NOMO-1 (cell line): ENCODE measurements at regions not wholly inside any gene's neighbourhood (a gene's known extent, or its start where the extent isn't known, plus 50 kb on each side); places are given as distances from the start of the nearest gene placed in this dataset.

Source experiments
- DNase-seq, 2 experiments: peaks; one replicate each; lab custom pipeline; 2025; ENCODE audit not compliant: unreplicated experiment in 2 of 2; lab: John Stamatoyannopoulos, UW

DNA sequence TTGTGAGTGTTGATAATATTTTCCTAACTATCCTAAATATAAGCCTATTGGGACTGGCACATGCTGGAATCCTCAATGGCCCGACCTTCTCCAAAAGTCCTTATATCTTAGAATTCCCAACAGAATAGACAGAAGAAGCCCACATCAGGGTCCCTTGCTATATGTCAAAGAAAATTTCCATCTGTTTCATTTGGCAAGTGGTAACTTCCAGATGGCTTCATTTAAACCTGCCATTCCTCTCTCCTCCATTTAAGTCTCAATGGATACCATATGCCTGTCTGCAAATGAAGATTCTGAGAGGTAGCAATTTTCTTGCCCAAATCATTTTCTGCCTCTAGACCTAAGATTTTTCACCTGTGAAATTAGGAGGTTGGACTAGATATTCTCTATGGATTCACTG lies 73.1 kb upstream of the KCNA4 start:
- DNase-seq: no peak

DNA sequence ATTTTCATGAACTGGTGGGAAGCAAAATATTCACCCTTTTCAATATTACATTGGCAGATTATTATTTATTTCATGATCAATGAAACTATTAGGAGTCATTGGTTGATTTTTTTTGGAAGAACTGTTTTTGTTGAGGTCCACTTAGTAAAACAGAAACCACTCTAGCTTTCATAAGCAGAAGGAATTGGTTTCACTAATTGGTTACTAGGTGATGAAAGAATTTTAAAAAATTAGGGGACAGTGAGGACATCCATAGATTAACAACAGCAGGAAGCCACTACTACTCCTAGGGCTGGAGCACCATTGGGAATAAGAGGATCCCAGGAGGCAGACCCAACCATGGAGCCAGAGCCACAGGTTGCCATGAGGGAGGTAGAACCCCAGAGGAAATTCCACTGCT lies 74.4 kb upstream of the KCNA4 start:
- DNase-seq: no peak

DNA sequence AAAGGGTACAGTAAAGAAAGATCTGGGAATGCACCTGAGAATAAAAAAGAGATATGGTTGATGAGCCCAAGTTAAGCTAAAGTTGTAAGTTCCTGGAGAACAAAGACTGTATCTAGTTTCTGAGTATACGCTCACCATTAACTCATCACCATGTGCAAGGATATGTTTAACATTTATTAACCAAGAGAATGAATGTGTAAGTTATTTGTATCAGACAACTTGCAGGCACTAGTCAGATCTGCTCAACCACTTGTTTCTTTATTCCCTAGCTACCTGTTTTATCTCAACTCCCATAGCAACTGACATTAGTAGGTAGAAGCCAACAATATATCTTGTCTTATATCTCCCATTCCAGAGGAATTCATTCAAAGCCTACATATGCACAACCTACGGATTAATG lies 74.9 kb upstream of the KCNA4 start:
- no peak for DNase-seq

DNA sequence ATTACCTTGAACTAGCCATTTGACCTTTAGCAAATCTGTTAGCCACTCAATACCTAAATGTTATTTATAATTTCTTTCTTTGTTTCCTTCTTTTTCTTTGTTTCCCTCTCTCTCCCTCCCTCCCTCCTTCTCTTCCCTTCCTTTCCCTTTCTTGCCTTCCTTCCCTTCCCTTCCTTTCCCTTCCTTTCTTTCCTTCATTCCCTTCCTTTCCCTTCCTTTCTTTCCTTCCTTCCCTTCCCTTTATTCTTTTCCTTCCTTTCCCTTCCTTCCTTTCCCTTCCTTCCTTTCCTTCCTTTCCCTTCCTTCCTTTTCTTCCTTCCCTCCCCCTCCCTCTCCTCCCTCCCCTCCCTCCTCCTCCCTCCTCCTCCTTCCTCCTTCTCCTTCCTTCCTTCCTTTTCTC lies 75.7 kb upstream of the KCNA4 start:
- no peak for DNase-seq

DNA sequence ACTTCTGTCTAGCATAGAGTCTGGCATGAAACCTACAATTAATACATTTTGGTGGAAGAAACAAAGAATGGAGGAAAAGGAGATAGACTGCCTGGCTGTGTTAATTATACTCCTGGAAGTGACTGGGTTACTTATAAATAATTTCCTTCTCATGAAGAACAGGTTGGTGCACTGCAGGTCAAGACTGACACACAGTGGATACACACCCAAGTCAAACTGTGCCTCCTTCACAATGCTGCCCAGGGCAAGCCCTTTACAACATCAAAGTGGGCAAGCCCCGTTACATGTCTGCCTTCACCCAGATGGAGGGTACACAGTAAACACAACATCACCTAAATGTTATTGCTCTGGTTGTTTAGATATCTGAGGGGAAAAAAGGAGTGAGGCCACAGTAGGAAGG lies 83.7 kb upstream of the KCNA4 start:
- DNase-seq: no peak

DNA sequence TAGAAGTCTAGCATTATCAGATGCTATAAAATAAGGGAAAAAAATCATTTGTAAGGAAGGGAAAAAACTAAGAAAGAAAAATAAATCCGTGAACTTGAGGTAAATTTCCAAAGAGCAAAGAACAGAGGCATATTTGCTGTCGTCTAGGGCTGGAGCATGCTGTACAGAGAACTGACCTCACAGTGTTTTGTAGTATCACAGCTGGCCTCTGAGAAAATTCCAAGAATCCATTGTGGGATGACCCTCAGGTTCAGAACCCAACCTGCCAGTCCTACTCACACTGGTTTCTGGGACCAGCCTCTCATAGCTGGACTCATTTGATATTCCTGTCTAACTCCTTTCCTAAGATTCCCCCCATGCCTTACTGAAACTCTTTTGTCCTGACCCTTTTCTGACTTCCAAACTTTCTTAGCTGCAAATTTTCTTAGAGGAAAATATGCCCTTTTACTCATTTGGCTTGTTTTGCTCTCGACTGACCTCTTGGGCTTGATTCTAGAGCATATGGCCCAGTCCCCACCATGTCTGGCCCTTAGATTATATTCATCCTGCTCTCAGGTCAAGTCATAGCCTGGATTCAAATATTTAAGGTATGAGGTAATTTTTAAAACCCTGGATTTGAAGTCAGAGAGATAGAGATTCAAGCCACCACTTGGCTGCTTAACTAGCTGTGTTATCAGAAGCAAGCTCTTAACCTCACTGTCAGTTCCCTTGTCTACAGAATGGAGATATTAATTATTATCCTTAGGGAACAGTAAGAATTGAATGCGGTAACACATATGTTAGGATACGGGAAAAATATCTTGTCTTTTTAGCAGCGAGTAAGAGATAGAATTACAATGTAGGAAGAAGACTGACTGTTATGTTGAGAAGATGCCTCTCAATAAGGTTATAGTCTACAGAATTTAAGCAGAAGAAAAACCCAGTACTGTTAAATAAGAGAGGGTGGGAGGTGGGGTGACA lies 89.7 kb upstream of the KCNA4 start:
- DNase-seq: no peak

DNA sequence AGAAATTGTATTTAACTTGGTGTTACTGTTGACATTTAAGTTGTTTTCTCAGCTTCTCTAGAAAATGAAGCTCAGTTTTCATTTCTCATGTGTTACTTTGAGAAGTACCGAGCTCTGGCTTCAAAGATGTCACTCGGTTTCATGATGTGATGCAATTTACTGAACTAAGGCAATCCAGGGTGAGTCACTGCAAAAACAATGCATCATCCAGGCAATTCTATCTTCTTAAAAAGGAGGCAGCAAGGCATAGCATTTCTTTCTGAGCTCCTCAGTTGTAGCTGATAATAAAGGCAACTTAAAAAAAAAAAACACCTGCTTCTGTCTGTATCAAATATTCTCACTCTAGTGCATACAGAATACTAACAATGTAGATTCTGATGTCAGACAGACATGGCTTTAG lies 91.1 kb upstream of the KCNA4 start:
- DNase-seq: peak; percentile 15 to 41

DNA sequence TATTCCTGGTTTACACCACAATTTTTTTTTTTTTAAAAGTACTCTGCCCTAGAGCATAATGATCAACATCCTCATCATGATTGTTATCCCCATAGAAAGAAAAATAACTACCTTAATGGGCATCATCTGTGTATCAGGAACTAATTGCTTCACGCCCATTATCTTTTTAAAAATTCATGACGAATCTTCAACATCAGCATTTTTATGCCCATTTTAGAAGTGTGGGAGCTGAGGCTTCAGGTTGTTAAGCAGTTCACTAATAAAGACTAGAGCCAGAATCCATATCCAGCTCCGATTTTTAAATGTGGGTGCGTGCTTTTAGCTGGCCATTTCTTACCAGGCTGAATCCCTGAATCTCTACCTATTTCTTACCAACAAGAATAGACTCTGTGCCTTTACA lies 92.9 kb upstream of the KCNA4 start:
- no peak for DNase-seq

DNA sequence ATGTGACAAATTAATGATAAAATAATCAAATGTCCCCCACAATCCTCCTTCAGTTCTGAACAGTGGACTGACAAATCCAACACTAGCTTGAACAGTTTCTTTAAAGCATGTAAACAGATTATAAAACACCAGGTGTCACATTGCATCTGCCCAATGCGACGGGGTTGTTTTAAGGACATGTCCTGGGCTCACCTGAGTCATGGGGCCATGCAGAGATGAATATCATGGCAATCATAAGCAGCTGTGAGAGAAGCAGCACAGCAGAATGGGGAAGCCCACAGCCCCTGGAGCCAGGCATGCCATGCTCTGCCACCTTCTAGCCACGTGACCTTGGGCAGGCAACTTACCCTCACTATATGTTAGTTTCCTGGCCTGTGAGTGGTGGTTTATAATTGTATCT lies 93.9 kb upstream of the KCNA4 start:
- no peak for DNase-seq

DNA sequence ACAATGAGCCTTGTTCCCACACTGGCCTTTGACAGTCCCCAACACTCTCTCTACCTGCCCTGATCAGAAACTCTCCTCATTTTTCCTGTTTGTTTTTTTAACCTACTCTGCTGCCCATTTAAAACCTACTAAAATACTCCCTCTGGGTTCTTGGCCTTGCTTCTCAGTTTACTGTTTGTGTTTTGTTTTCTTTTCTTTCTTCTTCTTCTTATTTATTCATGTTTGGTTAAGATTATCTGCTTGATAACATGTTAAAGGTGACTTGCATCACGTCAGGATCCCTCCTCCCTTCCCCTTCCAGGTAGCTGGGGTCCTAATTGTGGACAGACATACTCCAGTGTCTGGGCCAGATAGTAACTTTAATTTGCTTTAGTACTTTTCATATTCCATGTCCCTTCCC lies 95.0 kb upstream of the KCNA4 start:
- no peak for DNase-seq

DNA sequence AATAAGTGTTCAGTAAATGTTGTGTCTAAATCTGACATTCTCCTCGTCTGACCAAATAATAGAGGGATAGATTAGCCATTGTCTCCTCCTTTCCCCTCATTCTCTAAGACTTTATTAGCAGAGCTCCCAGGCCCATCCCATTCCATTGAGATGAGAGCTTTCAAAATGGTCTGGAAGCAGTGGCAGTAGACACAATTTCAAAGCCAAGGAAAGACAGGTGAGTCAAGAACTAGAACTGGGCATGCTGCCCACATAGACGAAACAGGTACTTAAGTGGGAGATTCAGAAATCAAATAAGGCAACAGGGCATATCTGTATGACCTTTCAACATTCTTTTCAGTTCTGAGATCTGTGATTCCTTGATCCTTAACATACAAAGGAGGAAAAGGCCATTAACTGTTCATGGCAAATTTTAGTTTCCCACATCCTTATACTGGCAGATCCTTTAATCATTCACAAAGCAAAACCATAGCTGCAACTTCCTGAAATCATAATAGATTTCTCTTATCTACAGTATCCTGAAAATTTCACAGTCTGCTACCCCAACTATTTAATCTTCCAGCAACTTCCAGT lies 96.6 kb upstream of the KCNA4 start:
- no peak for DNase-seq

DNA sequence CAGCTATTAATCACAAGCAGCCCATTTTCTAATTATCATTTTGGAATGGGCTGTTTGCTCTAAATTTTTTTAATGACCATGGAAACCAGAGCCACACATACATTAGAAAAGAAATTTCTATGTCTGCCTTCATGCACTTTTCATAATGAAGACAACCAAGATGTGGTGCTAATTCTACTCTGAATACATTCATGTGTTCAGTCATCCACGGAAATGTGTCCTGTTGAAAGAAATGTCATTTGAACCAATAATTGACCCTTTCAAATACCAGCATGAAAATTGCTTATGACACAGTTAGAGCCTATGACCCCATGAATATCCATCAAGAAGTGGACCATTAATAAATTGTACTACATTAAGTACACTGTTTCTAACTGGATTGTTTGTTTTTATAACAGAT lies 99.7 kb upstream of the KCNA4 start:
- DNase-seq: no peak

DNA sequence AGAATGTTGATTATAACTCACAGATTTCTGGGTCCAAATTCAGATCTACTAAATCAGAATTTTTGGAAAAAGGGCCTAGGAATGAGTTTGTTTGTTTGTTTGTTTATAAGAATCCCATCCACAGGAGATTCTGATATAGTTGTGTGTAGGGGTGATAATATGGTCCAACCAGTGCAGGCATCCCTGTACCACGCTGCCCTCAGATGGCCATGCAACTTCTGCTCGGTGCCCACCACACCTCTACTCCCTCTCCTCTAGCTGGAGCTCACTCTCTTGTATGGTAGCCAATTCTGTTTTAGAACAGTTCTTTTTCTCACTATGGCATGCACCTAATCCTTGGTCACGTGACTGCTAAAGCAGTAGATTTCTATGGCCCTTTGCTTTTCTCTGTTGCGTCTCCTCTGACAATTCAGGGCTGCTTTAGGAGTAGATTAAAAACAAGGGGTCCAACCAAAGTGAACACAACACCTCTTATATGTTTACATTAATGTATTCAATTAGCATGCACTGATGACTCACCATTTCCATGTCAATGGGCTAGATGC lies 103.3 kb upstream of the KCNA4 start:
- DNase-seq: no peak

DNA sequence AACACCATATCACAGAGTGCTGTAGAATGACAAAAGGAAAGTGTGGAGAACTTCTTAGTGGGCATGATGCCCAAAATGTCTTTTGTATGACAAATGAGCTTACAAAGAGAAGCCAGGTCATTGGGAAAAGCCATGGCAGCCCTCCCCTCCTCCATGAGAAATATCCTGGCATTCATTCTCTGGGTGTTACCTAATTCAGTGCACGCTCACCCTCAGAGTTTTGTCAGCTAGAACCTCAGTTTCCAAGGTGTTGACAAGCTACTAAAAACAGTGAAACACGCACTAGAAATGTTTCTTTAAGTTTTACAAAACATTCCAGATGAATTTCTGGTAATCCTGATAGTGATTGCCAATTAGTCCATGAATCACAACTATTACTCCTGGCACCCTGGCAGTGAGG lies 105.4 kb upstream of the FSHB start:
- no peak for DNase-seq

DNA sequence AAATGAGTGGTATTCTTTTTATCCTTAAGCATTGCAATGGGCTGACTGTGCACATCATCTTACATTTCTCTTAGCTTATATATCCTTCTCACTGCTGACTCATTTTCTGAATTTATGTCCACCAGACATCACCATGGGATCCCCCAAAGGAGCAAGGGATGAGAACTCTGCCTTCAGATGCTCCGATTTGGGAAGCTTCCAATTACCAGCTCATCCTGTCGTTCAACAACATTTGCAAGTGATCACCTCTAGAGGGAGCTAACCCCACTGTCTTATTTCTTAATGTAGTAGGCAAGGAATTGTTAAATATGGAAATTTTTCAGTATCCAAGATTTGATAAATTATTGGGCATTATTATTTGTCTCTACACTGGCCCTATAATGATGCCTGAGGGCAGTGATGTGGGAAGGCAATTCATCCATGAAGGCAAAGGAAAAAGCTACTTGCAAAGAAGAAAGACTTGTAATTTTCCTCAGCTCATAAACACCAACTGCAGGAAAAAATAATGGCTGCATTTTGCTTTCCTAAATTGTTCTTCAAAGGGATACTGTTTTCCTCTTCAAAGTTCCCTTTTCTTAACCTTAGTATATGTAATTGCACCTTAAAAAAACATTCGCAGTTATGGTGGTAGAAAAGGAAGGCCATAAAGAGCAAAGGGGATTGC lies 102.4 kb upstream of the FSHB start:
- no peak for DNase-seq

DNA sequence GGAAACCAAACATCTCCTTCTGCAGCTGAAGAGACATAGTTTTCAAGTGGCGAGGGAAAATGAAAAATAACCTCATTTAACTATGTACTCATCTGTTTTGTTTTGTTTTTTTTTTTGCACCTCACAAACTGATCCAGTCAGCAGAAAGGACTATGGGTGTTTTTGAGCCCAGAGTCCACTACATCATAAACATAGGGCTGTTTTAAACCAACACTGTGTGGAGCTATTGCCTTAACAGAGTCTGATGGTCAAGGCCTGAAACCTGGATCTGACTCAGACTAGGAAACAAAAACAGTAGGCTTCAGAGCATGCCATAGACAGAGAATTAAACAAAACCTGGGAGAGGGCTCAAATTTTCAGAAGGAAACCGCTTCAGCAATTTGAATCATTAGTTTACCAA lies 99.3 kb upstream of the FSHB start:
- DNase-seq: no peak

DNA sequence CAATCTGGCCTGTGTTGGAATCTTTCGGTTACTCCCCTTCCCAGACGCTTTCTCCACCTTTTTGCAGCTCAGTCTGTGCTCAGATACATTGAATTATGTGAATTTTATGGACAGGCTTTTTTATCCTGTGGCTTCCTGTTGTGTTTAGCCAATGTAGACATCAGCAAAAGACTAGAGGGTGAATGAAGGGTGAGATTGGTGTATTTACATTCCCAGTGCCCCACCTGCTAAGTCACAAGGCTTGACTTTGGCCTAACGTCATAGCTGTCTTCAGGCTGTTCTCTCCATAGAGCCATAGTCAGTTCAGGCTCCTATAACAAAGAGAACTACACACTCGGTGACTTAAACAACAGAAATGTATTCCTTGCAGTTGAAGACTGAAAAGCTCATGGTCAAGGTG lies 97.5 kb upstream of the FSHB start:
- DNase-seq: no peak

DNA sequence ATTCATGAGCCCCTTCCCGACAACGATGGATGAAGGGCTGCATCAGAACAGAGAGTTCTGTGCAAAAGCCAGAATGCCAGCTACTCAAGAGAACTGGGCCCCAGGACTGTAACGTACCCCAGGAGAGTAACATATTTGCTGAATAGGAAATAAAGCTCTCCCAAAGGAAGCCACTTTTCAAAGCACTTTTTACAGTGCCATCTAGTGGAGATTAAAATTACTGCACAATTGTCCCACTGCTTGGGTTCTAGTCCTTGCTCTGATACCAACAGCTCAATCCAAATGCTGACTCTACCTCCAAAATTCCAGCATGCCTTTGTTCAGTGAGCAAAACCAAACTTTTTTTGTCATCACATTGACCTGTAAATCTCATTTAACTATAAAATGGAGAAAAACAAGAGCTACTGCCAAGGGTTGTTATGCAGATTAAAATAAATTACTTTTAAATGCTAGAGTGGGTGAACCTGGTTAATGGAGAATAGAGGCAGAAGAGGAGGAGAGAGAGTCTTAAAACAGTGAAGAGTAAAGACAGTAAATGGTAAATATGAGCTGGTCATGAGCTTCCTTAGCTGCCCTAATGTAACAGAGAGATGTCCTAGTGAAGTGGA lies 87.6 kb upstream of the FSHB start:
- DNase-seq: peak; percentile 2 to 22

DNA sequence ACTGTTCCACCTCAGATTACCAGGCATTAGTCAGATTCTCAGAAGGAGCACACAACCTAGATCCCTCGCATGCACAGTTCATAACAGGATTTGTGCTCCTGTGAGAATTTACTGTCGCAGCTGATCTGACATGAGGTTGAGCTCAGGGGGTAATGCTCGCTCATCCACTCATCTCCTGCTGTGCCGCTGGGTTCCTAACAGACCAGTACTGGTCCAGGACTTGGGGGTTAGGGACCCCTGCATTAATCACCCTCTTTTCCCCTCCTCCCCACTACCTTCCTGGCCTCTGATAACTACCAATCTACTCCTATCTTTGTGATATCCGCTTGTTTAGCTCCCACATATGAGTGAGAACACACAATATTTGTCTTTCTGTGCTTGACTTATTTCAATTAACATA lies 83.5 kb upstream of the FSHB start:
- no peak for DNase-seq

DNA sequence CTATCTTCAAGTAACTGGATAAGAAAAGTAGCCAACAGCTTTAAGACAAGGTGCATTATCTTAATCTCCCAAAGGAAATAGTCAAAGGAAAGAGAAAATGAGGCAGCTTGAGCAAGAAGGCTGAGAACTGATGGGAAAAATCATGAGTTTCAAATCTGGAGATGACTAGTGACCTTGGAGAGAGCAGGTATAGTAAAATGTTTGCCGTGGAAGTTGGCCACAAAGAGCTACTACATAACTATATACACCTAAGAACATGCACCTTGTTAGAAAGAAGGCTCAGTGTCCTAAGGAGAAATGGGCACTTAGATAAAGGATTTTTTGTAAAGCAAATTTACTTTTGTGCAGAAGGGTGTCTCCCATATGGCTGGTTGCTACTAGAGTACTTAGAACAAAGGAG lies 80.8 kb upstream of the FSHB start:
- no peak for DNase-seq

DNA sequence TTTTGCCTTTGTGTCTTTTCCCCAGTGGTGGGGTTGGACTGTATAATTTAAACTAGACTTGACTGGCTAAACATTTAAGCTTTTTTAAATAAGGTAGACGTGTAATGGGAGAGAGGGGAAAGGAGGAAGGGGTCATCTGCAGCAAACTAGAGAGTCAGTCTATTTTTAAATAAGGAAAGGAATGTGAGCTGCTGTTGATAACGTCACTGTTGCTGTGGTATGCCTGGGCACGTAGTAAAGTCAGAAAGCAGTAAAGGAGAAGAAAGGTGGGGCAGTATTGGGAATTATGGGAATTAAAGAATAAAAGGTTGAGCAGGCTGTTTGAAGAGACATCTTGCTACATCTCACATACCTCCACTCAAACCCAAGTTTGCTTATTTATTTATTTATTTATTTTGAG lies 80.4 kb upstream of the FSHB start:
- no peak for DNase-seq
